D721Med (cell line): ENCODE measurements at regions not wholly inside any gene's neighbourhood (a gene's known extent, or its start where the extent isn't known, plus 50 kb on each side); places are given as distances from the start of the nearest gene placed in this dataset.

Experiments used
- DNase-seq: peaks from one replicate; pipeline ENCODE4 v3.0.0; 2011; ENCODE audit warnings: low spot score; ENCODE audit not compliant: insufficient read length
- FAIRE-seq: peaks from 2 replicates; lab custom pipeline; 2011; peaks lifted over from hg19 to GRCh38; lab: Jason Lieb, UNC
- TF ChIP-seq, protein P1 (sequence below): IDR thresholded peaks from 2 replicates; pipeline ENCODE4 v1.5.1; 2012; ENCODE audit warnings: mild to moderate bottlenecking, control low read depth; ENCODE audit not compliant: insufficient read depth; ENCODE audit errors: missing control alignments

GRCh38 chr20:7744411-7744810, 195.8 kb downstream of the HAO1 start:
- TF ChIP-seq, protein P1, sequence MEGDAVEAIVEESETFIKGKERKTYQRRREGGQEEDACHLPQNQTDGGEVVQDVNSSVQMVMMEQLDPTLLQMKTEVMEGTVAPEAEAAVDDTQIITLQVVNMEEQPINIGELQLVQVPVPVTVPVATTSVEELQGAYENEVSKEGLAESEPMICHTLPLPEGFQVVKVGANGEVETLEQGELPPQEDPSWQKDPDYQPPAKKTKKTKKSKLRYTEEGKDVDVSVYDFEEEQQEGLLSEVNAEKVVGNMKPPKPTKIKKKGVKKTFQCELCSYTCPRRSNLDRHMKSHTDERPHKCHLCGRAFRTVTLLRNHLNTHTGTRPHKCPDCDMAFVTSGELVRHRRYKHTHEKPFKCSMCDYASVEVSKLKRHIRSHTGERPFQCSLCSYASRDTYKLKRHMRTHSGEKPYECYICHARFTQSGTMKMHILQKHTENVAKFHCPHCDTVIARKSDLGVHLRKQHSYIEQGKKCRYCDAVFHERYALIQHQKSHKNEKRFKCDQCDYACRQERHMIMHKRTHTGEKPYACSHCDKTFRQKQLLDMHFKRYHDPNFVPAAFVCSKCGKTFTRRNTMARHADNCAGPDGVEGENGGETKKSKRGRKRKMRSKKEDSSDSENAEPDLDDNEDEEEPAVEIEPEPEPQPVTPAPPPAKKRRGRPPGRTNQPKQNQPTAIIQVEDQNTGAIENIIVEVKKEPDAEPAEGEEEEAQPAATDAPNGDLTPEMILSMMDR: no peak
- DNase-seq: no peak
- no peak for FAIRE-seq

DNA sequence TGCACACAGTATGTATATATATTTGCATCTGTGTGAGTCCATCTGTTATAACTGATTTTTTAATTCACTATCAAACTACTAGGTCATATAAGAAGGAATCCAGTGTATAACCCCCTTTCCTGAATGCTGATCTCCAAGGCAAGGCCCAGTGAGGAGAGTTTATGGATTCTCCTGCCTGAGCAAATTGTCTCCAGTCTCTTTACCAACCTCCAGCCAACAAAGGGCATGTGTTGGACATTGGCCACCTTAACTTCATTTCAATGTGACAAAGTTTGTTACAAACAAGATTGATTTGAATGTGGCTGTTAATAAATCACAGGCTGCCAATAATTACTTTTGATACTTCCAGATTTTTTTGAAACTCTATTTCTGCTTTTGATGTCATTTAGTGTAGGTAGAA, 191.6 kb downstream of the HAO1 start:
- FAIRE-seq (no peak), DNase-seq (no peak)
- TF ChIP-seq, protein P1: no peak

GRCh38 chr20:7754102-7754501, 186.2 kb downstream of the HAO1 start:
- DNase-seq (no peak), FAIRE-seq (no peak)
- TF ChIP-seq, protein P1: no peak

DNA sequence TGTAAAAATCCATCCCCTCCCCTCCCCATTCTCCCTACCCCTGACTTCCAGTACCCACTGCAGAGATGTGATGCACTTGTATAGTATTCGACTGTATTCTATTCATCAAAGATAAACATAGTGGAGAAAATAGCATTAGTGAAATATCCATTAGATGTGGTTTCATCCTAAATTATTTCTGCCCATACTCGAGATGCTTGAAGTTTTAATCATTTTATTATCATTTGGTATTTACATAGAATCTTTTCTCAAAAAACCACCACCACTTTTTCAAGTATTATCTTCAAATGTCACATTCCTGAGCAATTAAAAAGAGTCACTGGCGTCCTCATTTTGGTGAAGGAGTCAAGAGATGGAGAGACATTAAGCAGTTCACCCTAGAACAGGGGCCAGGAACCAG, 181.9 kb downstream of the HAO1 start:
- FAIRE-seq: no peak
- TF ChIP-seq, protein P1: no peak
- DNase-seq: no peak

GRCh38 chr20:7760247-7761031, 179.8 kb downstream of the HAO1 start:
- TF ChIP-seq, protein P1: no peak
- DNase-seq (no peak), FAIRE-seq (no peak)

- TF ChIP-seq, protein P1: no peak
- FAIRE-seq (no peak), DNase-seq (no peak)
Observed at GRCh38 chr20:7765221-7765620, 175.0 kb downstream of the HAO1 start.

DNA sequence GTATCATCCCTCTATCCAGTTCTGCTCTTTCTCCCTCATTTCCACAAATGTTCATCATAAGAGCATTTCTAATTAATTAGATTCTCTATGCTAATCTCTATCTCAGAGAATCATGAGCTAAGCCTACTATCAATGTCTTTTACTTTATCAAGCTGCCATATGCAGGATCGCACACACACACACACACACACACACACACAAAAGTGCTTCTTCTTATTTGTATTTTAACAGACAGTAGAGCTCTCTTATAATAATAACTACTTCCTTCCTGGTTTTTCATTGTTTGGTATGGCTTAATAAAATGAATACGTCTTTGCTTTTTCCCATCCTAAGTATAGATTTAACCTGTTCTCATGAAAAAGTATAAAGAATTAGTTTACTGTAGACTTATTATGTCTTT, 170.2 kb downstream of the HAO1 start:
- TF ChIP-seq, protein P1: no peak
- DNase-seq (no peak), FAIRE-seq (no peak)
